ENCODE measurements at regions not wholly inside any gene's neighbourhood (a gene's known extent, or its start where the extent isn't known, plus 50 kb on each side); places are given as distances from the start of the nearest gene placed in this dataset.

- DNase-seq (ENCODE audit: low spot score), result no peak
These were observed 233.4 kb downstream of the MTX2 start for GRCh38 chr2:176502619-176503018.

- no peak for DNase-seq (ENCODE audit: low spot score)
These were observed 234.5 kb downstream of the MTX2 start for GRCh38 chr2:176503776-176504175.

GRCh38 chr2:176504440-176504839, 235.2 kb downstream of the MTX2 start:
- no peak for DNase-seq (ENCODE audit: low spot score)

- peak; percentile 76 for DNase-seq (ENCODE audit: low spot score)
These were observed 238.5 kb downstream of the MTX2 start for GRCh38 chr2:176507786-176508185.

- no peak for DNase-seq (ENCODE audit: low spot score)
These were observed 239.1 kb downstream of the MTX2 start for GRCh38 chr2:176508374-176508773.

- peak; percentile 88 for DNase-seq (ENCODE audit: low spot score)
These were observed 239.9 kb downstream of the MTX2 start for GRCh38 chr2:176508984-176509740.

- no peak for DNase-seq (ENCODE audit: low spot score)
These were observed 245.0 kb downstream of the MTX2 start for GRCh38 chr2:176514276-176514675.

GRCh38 chr2:176514805-176515500, 245.7 kb downstream of the MTX2 start:
- no peak for DNase-seq (ENCODE audit: low spot score)

GRCh38 chr2:176516051-176516602, 246.9 kb downstream of the MTX2 start:
- no peak for DNase-seq (ENCODE audit: low spot score)

GRCh38 chr2:176518823-176519222, 249.6 kb downstream of the MTX2 start:
- peak; percentile 16 for DNase-seq (ENCODE audit: low spot score)

- DNase-seq (ENCODE audit: low spot score), result no peak
These were observed 252.8 kb downstream of the MTX2 start for GRCh38 chr2:176521878-176522670.

GRCh38 chr2:176525086-176525485, 255.8 kb downstream of the MTX2 start:
- no peak for DNase-seq (ENCODE audit: low spot score)

- no peak for DNase-seq (ENCODE audit: low spot score)
These were observed 258.0 kb downstream of the MTX2 start for GRCh38 chr2:176526995-176527901.

GRCh38 chr2:176531608-176532007, 262.4 kb downstream of the MTX2 start:
- no peak for DNase-seq (ENCODE audit: low spot score)

- DNase-seq (ENCODE audit: low spot score), result no peak
These were observed 264.4 kb downstream of the MTX2 start for GRCh38 chr2:176533505-176534193.

GRCh38 chr2:176534798-176535466, 265.7 kb downstream of the MTX2 start:
- peak; percentile 86 for DNase-seq (ENCODE audit: low spot score)

- peak; percentile 77 for DNase-seq (ENCODE audit: low spot score)
These were observed 266.3 kb downstream of the MTX2 start for GRCh38 chr2:176535467-176536113.

- peak; percentile 44 for DNase-seq (ENCODE audit: low spot score)
These were observed 267.3 kb downstream of the MTX2 start for GRCh38 chr2:176536439-176537133.

GRCh38 chr2:176537932-176538331, 268.7 kb downstream of the MTX2 start:
- no peak for DNase-seq (ENCODE audit: low spot score)
